22Rv1 (cell line): ENCODE measurements at regions not wholly inside any gene's neighbourhood (a gene's known extent, or its start where the extent isn't known, plus 50 kb on each side); places are given as distances from the start of the nearest gene placed in this dataset.

ENCODE experiments used
- H3K27ac ChIP-seq: fragments of 450-650 bp; 2 replicates; pipeline ENCODE4 v1.5.1; 2017
- ZFX ChIP-seq: fragments of 450-650 bp; IDR thresholded peaks from 2 replicates; pipeline ENCODE4 v1.6.1; 2017; ENCODE audit warnings: antibody characterized with exemption, borderline replicate concordance
- TF ChIP-seq, protein P1 (sequence below): fragments of 450-650 bp; IDR thresholded peaks from 2 replicates; pipeline ENCODE4 v1.5.1; 2017; ENCODE audit warnings: mild to moderate bottlenecking

DNA sequence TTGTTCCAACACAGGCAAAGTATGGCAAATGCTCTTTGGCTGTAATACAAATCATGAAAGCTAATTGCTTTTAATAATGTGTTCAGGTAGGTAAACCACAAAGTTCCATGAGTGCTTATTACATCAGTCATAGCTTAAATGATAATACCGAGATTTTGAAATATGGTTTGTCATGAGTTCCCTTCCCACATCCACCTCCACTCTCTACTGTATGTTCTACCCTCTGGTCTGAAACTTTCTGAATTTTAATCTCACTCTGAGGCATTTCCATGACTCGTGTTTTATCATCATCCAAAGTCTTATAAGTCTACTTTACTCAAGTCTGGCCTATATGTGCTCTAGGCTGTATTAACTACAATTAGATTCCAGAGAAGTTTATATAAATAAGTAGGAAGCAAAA lies 354.8 kb downstream of the AKAIN1 start:
- no peak overlapping the region for H3K27ac ChIP-seq
- TF ChIP-seq ZFX = no peak
- TF ChIP-seq, protein P1, sequence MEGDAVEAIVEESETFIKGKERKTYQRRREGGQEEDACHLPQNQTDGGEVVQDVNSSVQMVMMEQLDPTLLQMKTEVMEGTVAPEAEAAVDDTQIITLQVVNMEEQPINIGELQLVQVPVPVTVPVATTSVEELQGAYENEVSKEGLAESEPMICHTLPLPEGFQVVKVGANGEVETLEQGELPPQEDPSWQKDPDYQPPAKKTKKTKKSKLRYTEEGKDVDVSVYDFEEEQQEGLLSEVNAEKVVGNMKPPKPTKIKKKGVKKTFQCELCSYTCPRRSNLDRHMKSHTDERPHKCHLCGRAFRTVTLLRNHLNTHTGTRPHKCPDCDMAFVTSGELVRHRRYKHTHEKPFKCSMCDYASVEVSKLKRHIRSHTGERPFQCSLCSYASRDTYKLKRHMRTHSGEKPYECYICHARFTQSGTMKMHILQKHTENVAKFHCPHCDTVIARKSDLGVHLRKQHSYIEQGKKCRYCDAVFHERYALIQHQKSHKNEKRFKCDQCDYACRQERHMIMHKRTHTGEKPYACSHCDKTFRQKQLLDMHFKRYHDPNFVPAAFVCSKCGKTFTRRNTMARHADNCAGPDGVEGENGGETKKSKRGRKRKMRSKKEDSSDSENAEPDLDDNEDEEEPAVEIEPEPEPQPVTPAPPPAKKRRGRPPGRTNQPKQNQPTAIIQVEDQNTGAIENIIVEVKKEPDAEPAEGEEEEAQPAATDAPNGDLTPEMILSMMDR = no peak

DNA sequence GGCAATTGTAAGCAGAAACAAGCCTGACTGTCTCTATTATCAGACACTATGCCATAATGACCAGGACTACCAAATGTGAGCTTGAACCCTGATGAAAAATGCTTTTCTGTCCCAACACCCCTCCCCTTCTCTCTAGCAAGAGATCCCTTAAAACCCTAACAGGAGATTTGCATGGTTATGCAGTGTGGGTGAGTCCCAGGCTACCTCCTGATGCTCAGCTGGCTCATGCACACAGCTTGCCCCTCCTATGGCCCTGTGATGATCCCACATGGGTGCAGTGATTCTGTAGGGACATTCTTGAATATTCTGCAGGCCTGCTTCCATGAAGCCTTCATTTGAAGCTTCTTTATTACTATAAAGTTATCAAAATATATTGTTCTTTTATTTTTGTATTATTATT lies 357.4 kb downstream of the AKAIN1 start:
- TF ChIP-seq, protein P1 = no peak
- TF ChIP-seq ZFX = no peak
- no peak overlapping the region for H3K27ac ChIP-seq

DNA sequence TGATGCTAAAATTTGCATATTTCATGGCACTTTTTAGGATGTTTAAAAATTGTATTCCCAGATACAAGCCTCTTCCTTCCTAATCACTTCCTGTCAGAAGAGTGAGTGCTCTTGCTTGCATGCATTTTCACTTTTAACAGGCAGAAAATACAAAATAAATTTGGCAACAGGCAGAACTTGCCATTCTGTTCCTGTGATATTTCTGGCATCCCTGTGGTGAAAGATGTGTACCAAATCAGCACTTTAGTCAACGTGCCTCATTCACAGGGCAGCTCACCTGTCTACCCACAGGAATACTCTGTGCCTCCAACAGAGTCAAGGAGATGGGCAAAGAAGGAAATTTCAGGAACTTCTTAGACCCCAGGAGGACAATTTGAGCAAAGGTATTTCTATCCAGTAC lies 360.9 kb downstream of the AKAIN1 start:
- no peak overlapping the region for H3K27ac ChIP-seq
- TF ChIP-seq, protein P1 = no peak
- no peak for TF ChIP-seq ZFX

DNA sequence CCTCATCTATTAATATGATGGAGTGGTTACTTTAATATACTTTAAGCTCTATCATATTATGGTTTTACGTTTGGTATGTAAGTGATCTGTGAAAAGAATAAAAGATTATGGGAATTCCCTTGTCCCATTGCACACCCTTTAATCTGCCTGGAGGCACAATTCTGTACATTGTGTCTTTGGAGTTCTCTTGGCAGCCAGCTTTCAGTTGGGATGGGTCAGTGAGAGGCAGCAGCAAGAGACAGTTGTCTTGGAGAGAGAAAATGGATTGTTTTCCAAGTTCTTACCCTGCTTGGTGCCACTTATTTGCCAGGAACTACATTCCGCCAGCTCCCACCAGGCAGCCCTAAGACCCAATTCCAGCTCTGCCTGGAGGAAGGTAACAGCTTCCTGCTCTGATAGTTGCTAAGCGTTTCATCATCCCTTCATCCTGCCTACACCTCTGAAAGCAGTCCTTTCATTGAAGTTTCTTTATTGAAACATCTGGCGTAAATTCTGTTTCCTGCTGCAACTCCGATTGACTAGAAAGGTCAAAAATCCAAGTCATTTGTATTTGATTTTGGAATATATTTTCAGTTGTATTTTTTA lies 365.2 kb downstream of the AKAIN1 start:
- TF ChIP-seq ZFX = no peak
- TF ChIP-seq, protein P1 = no peak
- H3K27ac ChIP-seq = no peak overlapping the region

DNA sequence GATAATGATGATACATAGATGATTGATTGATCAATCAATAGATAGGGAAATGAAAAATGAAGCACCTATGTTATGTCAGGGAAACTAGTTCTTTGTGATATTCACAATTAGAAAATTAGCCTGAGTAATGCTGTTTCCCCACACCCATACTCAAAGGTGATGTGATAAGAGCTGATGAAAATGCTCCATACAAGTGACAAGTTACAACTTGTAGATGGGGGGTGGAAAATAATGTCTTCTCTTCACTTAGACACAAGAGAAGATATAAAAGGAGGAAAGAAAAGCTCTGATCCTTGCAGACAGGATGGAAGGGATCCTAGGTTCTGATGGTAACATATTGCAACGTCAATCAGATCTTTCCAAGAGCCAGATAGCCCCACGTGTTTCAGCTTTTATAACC lies 365.9 kb downstream of the AKAIN1 start:
- no peak overlapping the region for H3K27ac ChIP-seq
- TF ChIP-seq ZFX = no peak
- TF ChIP-seq, protein P1 = no peak

DNA sequence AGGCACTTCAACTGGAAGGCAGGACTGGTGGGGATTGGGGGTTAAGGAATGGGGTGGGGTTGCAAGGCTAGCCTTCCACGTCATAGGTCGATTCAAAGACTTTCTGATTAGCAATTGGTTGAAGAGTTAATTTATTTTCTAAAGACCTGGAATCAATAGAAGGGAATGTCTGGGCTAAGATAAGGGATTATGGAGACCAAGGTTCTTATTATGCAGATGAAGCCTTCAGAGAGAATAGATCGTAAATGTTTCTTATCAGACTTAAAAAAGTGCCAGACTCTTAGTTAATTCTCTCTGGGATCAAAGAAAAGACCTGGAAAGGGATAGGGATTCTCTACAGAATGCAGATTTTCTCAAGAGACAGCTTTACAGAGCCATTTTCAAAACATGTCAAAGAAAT lies 368.0 kb upstream of the DLGAP1 start:
- TF ChIP-seq, protein P1 = no peak
- no peak for TF ChIP-seq ZFX
- H3K27ac ChIP-seq = no peak overlapping the region

DNA sequence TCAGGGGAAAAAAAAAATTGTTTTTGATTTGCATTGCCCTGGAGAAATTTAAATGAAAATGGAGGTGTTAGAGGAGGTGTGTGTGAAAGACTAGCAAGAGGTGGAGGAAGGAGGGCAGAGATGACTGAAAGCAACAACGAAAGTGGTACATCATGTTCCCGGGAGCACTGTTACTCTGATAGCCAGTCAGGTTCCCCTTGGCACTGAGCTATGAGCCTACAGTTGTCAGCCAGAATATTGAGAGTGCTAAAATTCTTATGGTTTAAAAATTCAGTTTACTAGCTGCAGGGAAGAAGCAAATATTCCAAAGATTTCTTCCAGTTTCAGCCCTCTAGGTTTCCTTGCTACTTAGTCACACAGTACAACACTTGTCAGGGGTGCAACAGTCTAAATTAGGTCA lies 366.7 kb upstream of the DLGAP1 start:
- H3K27ac ChIP-seq = no peak overlapping the region
- TF ChIP-seq, protein P1 = no peak
- no peak for TF ChIP-seq ZFX
